Stimulated activated CD4-positive, alpha-beta T cell treated with anti-CD3 and anti-CD28 coated beads, Interleukin-2, amount 100 ng/mL, for 24 hours (primary cell): ENCODE measurements at regions not wholly inside any gene's neighbourhood (a gene's known extent, or its start where the extent isn't known, plus 50 kb on each side); places are given as distances from the start of the nearest gene placed in this dataset.

Experiments used
- DNase-seq, 2 donors: peaks; one replicate each; pipeline ENCODE4 v3.0.0-alpha.2; 2020

DNA sequence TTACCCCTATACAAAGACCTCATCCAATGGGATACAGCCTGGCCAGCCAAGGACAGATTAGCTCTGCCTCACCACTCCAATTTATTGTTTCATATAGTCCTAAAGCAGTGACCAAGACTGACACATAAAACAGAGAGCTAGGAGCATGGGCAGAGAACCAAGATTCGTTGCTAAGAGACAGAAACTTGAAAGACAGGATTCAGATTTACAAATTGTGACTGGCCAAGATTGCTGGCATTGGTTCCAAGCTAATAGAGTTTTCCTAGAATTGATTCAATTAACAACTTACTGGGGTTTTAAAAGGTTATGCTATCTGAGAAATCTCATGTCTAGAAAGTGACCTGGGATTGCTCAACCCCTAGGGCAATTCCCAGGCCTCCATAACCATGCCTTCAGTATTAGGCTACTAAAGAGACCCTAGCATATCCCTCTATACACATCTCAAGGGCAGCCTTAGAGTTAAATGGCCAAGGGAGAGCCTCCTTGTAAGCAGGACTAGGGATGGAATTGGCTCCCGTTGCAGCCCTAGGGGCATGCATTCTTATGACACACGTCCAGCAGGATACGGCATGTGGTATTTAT is 75.6 kb downstream of the ICOS start:
- DNase-seq: no peak

DNA sequence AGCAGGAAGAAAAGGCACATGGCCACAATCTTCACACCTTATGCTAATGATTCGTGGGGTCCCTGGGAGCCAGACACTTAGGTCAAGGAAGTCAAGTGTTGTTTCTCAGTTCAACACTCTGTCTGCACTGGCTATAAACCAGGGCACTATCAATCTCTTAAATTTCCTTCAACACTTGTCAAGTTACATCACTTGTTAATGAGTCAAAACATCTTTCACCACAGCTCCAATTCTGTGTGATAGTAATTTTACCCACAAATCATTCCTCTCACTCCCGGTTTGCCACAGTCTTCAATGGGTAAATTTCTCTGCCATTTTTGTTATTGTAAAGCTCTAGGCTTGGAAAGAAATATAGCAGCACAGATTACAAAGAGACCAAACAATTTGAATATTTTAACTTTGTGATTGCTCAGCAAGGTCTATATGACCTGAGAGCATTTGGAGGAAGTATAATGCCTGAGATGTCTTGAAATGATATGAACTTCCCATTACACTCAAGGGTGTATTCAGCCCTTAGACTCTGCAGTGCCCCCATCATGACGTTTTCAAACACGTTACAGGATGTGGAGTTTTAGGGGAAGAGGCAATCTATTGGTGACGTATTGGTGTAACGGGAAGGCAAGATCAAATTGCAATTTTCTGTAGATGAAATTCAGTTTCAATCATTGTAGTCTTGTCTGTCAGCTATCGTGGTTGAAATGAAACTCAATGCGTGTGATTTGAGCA is 78.7 kb downstream of the ICOS start:
- DNase-seq: no peak

DNA sequence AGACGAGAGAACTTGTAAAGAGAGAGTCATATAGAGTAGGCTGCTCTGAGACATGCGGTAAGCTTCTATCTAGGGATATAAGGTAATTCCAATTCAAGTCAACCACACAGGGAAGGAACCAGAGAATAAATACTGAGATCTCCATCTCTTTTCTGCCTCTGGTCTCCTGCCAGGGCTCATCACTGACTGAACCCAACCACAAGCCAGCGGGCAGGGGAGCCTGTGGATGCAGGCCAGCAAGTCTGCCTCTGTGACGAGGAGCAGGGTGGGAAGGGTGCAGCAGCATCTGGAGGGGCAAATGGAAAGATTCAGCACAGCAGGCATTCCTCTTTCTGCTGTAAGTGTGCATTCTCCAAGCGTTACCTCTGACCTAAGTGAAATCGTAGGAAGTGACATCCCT is 82.2 kb downstream of the ICOS start:
- no peak for DNase-seq

GRCh38 chr2:204019572-204020501 is 83.3 kb downstream of the ICOS start:
- DNase-seq: peak; percentile 60 to 69

DNA sequence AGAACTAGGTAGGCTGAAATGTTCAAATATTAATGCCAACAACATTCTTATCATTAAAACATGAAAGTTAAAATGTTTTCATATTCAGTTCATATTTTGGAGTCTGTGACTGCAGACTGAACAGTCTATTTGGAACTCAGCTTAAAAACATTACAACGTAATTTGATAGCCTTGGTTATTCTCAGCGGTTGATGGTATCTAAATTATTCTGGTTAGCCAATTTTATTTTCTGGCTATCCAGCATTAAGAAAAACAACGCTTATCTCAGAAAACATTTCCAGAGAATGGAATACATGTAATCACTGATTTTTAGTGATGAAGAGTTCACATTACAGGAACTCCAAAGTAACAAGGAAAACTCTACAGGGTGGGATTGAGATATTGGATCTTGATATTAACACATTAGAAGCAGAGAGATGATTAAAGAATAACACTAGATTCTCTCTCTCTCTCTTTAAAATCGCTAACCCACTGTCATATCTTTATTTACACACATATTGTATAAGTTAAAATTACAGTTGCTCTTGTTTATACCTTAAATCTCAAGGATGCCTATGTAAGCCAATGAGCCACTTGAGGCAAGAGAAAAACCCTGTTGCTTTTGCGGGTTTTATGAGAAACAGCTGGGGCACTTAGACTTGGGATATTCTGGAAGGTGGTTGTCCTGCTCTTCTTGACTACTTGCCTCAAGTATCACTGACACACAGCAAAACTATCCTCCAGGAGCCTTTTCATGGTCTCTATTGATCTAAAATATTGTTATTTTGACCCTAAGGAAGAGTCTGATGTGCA is 84.9 kb downstream of the ICOS start:
- no peak for DNase-seq

DNA sequence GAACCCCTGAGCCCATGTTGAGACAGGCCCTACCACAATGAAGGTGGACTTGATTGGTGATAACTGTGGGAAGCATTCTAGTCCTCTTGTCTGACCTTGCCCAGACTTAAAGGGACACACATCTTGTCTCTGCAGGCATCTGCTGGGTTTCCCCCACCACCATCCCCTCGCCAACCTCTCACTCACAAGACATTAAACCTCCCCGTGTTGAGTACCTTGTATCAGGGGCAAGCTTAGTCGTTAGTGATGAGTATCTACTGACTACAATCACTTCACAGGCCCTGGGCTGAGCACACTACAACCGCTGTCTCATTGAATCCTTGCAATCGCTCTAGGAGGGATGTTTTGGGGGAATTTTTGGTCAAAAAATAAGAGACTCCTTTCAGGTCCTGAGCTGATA is 86.0 kb downstream of the ICOS start:
- DNase-seq: no peak

DNA sequence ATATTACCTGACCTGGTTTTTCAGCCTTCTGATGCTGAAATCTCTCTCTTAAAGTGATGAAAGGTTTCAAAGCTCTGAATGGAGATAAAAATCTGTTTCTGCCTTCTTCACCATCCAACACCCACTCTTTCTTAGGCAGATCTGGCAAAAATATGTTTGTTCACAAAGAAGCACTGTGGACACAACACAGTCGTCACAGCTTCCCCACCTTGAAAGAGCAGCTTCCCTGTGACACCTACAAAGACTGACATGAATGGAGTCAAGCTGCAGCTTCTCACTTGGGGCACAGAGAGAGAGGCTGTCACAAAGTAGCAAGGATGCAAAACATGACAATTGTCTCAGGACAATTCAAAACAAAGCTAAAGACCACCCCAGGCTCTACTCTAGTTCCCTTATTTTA is 86.5 kb downstream of the ICOS start:
- DNase-seq: no peak

GRCh38 chr2:204024503-204024902 is 87.9 kb downstream of the ICOS start:
- DNase-seq: no peak

GRCh38 chr2:204024906-204025475 is 88.4 kb downstream of the ICOS start:
- DNase-seq: no peak

DNA sequence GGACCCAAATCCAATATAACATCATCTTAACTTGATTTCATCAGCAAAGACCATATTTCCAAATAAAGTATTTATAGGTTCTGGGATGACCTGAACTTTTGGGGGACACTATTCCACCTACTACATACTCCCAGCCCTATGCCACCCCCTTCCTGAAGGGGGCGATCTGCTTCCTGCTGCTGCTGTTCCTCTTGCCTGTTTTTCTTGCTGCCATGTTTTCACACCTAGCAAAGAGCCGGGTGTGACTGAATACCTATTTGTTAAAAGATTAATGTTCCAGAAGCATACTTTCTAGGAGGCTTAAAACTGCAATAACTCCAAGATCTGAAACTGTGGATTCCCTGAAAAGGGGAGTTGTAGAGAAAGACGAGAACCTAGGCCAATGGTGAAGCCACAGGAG is 89.7 kb downstream of the ICOS start:
- DNase-seq: no peak

- DNase-seq: no peak
These were observed 90.5 kb downstream of the ICOS start for GRCh38 chr2:204027091-204027490.

GRCh38 chr2:204030322-204030721 is 93.8 kb downstream of the ICOS start:
- DNase-seq: no peak

DNA sequence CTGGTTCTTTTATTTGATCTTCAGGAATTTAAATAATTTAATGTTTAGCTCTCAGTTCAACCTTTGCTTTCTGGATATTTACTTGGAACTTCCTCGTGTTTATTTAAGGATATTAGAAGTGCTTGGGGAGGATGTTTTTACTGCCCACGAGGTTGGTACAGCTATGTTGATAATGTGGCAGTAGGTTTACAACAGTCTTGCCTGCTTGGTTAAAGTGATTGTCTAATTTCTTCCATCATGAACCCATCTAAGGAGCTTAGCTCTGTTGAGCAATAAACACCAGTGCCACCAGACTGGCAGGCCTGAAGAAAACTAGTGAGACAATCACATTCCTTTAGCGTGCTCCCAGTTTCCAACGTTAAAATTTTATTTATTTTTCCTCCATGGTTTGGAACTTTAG is 94.5 kb downstream of the ICOS start:
- no peak for DNase-seq

- no peak for DNase-seq
These were observed 95.7 kb downstream of the ICOS start for GRCh38 chr2:204032301-204032700.

GRCh38 chr2:204033611-204034495 is 97.3 kb downstream of the ICOS start:
- DNase-seq: no peak

- DNase-seq: no peak
These were observed 100.1 kb downstream of the ICOS start for GRCh38 chr2:204036706-204037105.

DNA sequence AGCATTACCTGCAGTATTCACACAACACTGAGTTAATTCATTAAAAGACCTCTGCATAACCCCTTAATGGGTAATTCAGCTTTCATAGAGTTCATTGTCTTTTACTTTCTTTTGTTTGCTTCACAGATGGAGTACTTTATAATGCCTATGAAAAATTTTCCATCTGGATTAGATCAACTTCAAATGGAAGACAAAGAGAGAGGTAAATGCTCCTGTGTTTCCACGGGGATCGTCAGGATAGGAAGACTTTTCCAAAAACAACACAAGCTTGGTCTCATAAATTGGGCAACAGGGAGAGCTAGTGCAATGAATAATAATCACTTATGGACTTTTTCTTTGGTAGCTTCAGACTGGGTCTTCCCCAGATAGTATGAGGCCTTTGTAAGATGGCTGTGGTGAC is 100.7 kb downstream of the ICOS start:
- no peak for DNase-seq

DNA sequence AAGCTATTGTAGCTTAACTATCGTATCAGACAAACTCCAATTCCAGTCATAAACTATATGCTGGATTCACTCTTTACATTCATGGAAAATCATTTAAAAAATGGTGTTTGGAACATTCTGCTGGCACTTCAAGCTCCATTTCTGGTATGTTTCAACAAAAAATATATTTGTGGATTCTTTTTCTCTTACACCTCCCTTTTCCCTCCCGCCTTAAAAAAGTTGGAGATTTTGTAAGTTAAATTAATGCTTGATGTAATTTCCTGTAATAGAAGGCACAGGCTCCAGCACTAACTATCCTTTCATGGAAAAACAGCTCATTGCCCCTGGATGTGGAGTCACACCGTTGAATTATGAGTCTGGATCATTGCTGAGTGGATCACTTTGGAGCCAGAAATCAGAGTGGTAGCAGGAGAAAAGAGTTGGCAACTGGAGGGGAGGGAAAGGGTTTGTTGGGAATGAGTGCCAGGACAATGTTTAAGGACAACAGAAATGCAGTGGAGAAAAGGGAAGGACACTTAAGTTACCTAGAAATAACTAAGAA is 102.8 kb downstream of the ICOS start:
- no peak for DNase-seq

DNA sequence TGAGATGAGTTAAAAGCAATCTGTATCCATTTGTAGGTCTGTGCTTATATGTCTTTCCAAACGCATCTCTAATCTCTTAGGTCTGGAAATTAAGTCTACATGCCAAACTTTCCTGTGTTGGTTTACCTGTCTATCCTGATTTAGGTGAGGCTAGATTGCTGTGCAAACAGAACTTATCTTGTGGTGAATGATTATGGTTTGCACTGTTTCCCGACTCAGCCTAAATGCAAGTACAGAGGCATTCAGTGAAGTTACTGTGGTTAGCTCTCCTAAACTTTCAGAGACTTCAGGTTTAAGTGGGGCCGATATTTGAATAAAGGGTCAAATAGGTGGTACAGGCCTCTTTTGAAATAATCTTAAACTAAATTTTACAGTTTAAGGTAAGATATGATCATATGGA is 103.5 kb downstream of the ICOS start:
- no peak for DNase-seq

DNA sequence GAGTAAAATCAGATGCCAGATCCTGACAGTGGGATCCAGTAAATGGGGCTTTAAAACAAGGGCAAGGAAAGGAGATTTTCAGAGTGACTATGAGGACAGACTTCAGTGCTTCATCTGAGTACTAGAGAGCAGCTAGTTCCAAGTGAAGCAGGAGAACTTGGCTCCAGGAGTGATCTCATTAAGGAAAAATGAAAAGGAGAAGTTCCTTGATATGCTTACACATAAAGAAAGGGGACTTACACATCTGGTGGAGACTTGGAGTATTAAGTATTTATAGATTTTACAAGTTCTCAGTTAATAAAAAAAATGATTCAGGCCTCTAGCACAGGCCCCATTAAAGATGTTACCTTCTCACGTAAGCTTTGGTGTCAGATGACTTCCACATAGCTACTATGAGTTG is 105.8 kb downstream of the ICOS start:
- no peak for DNase-seq

DNA sequence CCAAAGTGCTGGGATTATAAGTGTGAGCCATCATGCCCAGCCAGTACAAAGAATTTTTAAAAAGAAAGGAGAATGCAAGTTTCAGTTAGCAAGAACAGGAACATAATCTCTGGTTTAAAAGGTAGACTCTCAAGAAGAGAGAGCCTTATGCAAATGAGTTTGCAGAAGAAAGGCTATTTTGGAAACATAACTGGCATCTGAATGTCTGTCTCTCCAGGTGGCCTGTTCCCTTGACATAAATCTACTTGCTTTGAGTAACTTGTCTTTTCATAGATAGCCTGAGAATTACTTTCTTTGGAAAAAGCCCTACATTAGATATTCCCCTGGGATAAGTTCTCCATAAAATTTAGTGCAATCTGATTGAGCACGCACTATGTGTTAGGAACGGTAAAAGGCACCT is 109.6 kb downstream of the ICOS start:
- DNase-seq: no peak
